Stimulated activated CD8-positive, alpha-beta memory T cell treated with anti-CD3 and anti-CD28 coated beads, Interleukin-4, amount 100 ng/mL, for 24 hours (primary cell): ENCODE measurements at regions not wholly inside any gene's neighbourhood (a gene's known extent, or its start where the extent isn't known, plus 50 kb on each side); places are given as distances from the start of the nearest gene placed in this dataset.
A peak's percentile ranks its signal among the peaks of the same experiment; 100 is the strongest.

ENCODE experiments used
- DNase-seq: peaks from one replicate; pipeline ENCODE4 v3.0.0-alpha.2; 2020; ENCODE audit warnings: low read depth

DNA sequence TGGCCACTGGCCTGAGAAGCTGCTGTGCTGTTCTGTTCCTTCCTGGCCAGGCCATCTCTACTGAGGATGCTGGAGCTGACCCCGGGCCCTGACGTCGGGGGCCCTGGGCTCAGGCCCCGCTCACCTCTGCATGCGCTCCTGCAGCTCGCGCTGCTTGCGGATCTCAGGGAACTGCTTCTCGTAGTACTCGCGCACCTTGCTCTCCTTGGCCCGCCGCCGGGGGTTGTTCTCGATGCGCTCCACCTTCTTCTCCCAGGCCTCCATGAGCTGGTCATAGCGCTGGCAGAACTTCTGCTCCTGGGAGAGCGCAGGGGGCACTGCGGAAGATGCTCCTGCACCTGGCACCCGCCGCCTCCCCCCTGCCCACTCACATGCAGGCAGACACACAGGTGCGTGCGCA, 135.6 kb downstream of the RFLNA start:
- DNase-seq, result no peak

DNA sequence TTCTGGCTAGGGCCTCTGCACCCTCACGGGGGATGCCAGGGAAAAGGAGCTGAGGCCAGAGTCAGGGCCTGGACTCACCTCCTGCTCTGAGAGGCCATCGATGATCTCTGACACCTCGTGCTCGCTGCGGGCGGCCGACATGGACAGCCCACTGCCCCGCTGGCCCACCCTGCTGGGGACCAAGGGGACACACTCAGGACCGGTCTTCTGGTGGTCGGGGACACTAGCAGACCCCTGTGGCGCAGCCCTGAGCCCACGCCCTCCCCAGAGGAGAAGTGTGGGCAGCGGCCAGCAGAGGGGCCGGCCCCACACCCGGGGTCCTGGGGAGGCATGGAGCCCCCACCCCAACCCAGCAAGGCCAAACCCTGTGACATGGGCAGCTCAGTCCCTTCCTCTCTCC, 134.6 kb downstream of the RFLNA start:
- no peak for DNase-seq

DNA sequence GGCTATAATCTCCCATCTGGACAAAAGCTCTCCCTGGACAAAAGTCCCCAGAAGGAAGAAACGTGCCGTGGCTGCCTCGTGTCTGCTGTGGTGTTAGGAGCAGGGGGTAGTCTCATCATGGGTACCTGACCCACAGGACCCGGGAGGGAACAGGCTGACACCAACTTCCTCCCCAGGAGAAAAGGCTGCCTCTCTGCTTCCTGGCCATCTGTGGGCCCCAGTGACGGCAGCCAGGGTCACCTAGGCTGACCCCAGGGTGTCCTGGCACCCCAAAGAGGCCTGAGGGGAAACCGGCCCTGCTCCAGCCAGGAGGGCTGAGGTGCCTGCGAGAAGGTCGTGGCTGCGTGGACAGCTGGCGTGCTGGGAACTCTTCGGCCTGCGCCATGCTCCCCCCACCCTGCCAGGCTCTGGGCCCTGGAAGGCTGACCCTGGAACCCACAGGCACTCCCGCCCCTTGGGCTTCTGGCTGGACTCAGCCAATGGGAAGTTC, 133.9 kb downstream of the RFLNA start:
- DNase-seq, result no peak

DNA sequence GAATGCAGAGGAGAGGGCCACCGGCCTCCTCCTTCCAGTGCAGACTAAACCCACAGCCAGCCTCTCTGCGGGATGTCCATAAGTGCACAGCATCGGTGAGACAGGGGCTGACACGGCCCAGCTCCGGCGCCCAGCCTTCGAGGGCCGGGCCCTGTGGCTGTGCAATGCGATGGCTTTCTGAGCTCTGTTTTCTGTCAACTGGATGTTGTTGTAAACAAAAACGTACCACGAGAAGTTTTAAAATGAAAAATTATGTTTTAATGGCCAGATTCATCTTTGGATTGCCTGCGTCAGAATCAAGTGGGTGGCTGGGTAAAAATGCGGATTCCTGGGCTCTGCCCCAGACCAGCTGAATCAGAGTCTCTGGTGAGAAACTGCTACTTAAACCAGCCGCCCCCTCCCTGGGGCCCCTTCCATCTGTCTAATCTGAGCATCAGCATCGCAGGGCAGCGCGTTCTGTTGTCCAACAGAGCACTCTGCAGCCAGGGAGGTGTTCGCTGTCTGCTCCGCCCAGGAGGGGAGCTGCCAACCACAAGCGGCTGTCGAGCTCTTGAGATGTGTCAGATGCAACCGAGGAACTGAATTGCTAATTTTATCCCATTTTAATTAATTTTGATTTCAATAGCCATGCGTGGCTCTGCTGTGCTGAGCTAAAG, 133.4 kb downstream of the RFLNA start:
- DNase-seq, result no peak

DNA sequence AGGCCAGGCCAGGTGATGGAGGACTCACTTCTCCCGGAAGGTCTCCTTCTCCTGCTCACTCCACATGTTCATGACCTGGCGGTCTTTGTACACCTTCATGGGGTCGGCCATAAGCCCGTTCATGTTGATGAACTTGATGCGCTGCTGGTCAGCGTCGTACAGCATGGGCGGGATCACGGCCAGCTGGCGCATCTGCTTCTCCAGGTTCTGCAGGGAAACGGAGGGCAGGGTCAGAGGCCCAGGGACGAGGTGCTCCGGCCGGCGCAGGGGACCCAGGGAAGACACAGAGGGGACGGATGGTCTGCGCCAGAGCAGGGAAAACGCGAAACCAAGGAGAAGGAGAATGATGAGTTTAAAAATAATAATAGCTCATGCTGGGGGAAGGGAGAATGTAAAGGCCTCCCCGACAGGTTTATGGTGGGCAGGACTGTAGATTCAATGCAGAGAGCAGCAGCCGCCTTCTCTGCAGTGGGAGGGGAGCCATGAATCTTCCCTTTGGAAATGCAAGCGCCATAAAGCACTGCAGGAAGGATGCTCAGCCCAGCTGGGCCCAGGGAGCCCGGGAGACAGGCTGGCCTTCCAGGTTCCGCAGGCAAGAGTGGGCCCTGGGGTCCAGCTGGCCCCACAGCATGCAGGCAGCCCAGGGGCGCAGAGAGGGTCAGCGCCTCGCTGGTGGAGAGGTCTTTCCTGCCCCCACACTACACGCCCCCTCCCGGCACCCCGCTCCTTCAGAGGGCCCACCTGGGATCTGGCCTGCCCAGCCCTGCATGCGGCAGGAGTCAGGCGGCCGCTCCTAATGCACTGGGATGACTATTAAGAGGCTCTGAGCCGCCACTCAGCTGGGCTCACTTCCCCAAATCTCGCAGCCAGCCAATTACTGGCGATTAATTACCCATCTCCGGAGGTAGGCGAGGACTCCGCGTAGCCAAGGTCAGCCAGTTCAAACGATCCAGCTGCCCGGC, 132.0 kb downstream of the RFLNA start:
- no peak for DNase-seq

DNA sequence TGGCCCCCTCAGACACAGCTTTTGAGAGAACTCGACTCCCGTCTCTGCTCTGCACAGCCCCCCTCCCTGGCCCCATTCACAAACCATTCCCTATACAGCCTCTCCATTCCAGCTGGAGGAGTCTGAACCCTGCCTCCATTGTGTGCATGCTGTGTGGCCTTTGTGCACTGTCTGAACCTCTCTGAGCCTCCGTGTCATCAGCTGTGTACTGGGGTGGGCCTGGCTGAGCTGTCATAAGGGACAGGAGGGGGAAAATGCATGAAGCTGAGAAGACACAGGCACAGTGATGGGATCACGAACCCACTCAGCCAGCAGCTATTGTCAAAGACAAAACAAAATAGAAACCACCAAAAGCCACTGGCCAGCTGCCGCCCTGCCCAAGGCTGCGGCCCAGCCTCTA, 130.8 kb downstream of the RFLNA start:
- no peak for DNase-seq

DNA sequence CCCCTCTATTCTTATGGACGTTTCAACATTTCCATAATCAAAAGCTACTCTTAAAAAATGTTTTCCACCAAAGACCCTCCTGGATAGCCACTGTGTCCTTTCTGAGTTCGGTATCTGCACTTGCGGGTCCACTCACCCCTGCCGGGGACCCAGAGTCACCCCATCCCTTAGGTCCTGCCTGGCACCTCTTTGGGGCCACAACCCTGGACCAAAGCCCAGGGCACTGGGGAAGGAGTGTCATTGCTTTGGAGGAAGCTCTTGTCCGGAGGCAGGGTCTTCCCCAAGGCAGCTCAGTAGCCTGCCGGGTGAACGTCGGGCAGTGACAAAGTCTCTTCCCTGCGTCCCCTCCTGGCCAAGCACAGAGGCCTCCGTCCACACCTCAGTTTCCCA, 129.6 kb downstream of the RFLNA start:
- DNase-seq, result no peak

DNA sequence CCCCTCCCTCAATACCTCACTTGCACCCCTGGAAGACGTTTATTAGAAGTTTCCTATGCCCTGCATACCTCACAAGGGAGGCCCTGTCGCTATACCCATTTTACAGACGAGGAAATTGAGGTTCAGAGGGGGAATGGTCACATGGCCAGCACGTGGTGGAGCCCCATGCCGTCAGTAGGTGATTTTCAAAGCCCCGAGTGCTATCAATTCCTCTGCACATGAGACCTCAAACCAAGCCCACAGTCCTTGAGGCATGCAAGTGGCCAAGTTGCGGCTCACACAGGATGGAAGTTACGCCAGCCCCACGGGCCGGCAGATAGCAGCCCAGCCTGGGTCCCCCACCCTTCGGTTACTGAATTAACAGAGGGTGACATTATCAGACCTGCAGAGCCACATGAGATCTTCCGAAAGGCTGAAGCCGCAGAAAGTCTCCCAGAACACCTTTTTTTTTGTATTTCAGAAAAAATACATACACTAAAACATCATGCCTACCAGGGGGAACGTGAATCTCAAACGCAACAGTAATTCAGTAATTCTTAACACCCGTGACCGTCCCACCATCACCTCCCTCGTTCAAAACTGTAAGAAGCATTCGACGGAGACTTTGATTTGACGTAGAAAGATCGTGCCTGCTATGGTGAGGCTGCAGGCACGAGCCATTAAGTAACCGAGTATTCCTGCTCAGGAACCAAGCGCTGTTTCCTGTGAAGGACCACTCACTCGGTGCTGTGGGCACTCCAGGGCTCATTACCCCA, 129.0 kb downstream of the RFLNA start:
- DNase-seq, result peak; percentile 16

DNA sequence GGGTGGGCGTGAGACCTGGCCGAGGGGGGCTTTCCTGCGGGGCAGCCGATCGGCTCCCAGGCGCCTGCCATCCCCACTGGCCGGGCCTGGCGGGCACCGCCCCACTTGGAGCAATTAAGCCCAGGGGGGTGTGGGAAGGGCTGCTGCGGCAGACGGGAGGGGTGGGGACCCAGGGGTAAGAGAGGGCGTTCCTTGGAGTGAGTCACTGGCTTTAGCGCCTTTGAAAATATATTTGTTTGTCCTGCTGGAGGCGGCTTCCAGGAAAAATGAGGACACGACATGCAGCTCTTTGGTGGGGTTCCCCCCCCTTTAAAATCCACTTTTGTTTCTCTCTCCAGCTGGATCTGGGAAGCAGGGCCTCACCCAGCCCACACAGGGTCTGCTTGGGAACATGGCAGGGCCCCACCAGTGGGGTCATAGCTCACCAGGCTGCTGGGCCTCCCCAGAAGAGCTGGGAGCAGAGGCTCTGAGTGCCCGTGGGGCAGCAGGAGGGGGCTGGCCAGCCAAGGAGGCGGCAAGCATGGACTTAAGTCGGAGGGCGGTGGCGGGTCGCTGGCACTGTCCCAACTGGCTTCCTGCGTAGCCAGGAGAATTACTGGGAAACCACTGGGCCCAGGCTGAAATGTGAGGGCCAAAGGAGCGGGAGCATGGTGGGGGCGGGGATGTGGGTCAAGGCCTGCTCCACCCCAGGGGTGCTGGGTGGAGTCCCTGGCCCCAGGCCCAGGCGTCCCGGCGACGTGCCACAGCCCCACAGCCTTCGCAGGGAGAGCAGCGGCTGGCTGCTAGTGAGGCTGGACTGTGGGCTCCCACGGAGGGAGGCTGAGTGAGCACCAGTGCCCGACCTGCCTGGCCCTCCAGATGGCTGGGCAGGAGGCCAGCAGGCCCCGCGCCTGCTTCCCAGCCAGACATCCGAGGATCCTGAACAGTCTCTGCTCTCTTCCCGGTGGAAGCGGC, 128.0 kb downstream of the RFLNA start:
- no peak for DNase-seq

DNA sequence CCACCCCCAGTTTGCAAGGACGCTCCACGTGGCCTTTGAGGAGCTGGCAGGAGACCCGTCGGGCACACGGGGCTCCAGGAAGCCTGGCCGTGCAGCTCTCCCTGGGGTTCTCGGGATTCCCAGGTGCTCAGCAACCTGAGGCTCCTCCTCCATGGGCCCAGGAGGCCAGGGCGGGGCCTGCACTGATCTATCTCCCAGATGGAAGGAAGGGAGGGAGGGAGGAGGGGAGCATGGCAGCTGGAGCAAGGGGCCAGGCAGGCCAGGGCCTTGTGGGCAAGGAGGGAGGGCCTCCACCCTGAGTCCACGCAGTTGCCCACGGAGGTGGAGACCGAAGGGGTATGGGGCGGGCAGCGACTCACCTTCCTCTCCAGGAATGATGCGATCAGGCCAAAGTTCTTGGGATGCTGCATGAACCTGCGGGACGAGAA, 127.3 kb downstream of the RFLNA start:
- DNase-seq, result no peak

DNA sequence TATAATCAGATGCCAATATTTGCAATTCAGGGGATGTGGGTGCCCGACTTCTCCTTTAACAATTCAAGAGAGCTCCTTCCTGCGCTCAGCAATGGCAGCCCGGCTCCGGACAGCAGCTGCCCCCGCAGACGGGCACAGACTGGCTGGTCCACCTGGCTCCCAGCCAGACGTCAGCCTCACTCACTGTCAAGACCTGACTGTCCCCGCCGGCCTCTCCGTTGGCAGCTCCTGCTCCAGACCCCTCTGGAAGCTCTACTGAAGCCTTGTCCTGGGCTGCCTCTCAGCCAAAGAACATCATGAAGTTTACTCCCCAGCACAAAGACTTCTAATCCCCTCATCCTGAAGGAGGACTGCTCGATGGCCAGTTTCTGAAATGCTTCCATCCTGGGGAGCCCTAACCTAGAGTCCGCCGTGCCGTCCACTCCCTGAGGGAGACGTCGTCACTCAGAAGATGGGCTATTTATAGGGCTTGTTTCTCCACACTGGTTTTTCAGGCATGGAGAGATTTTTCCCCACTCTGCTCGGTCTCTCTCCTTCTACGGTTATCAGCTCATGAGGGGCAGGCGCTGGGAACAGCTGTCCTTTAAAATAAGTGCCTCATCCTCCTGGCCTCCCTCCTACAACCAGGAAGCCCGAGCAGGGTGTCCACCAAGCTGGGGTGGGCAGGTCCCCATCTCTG, 126.2 kb downstream of the RFLNA start:
- no peak for DNase-seq

DNA sequence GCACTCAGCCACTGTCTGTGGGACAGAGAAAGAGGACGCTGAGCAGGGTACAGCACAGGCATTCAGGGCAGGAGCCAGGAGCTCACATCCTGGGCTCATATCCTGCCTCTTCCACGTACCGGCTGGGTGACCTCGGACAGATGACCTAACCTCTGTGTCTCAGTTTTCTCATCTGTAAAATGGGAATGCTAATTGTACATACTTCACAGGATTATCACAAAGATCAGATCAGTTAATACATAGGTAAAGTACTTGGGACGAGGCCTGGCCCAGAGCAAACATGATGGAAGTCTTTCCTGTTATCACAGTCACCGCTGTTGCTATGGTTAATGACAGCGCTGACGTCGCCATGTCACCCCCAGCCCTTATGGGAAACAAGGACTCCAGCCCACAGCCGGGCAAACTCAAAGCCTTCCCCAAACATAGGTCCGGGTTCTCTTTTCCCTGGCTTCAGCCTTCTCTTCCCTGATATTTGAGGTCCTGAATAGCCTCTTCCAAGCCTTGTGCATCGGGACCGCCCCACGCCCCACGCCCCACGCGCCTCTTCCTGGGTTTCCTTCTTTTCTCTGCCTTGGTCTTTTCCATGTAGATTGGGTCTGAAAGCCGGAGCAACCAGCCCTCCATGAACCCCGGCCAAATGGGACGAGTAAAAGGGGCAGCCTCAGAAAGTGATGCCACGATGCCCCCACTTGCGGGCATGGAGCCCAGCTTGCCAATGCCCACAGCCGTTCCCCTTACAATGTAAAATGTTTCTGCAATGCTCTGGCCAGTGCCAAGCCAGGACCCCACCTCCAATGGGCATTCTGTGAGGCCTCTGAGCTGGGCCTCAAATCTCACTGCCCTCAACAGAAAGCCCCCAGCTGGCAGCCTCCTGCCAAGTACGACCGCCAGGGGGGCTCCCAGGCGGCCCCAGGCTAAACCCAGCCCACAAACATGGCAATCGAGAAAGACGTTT, 125.4 kb downstream of the RFLNA start:
- DNase-seq, result no peak

DNA sequence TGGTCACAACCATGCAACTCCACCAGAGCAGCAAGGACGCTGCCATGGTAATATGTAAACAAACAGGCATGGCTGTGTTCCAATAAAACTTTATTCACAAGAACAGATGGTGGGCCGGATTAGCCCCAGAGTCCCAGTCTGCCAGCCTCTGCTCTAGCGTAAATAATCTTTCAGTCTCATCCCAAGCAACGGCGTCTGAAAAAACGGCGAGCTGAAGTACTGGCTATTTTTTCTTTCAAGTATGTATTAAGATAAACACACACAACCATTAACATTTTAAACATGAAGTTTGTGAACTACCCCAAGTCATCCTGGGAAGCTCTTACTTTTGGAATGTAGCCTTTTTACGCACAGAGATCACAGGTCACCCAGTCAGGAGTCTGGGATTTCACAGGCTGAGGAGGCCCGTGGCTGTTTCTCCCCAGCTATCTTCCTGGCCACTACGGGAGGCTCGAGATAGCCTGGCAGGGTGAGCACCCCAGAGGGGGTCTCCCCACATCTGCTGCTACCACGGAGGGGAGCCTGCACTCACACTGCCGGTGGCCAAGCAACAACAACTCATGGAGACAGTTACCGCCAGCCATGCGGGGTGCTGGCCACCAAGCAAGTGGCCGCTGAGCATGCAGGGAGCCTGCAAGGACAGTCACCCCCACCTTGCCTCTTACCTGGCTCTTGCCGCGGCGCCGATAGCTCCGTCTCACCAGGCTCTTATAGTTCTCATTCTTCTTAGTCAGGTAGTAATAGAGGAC, 124.6 kb downstream of the RFLNA start:
- DNase-seq, result no peak

DNA sequence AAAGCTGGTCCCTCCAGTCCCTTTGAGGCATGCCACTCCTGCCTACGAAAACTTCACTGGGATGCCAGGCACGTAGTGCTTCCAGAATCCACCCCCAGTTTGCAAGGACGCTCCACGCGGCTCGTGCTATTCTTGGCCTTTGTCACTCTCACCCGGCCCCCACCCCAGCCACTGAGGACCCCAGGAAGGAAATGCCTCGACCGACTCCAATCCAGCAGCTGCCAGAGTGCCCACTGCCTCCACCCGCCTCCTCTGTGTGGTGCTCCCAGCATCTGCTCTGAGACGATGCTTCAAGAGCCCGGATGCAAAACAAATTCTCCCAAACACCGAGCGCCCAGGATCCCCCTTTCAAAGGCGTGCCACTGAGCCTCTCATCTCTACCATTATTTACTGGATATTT, 123.9 kb downstream of the RFLNA start:
- DNase-seq, result no peak

DNA sequence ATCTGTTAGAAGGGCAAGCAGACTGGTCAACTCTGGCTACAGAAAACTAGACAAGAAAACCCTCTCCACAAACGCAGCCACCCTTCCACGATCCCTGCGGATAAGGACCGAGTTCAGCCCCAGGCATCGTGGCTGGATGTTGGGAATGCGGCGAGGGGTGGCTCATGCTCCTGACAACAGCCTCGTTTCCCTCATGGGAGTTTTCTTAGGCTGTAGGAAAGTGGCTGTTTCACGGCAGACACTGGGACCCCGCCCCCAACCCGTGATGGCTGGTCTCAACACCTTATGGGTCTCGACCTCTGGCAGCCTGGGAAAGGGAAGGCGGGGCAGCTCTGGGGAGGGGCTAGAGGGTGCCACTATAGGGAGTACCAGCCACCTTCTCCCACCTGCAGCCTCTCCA, 123.3 kb downstream of the RFLNA start:
- no peak for DNase-seq

DNA sequence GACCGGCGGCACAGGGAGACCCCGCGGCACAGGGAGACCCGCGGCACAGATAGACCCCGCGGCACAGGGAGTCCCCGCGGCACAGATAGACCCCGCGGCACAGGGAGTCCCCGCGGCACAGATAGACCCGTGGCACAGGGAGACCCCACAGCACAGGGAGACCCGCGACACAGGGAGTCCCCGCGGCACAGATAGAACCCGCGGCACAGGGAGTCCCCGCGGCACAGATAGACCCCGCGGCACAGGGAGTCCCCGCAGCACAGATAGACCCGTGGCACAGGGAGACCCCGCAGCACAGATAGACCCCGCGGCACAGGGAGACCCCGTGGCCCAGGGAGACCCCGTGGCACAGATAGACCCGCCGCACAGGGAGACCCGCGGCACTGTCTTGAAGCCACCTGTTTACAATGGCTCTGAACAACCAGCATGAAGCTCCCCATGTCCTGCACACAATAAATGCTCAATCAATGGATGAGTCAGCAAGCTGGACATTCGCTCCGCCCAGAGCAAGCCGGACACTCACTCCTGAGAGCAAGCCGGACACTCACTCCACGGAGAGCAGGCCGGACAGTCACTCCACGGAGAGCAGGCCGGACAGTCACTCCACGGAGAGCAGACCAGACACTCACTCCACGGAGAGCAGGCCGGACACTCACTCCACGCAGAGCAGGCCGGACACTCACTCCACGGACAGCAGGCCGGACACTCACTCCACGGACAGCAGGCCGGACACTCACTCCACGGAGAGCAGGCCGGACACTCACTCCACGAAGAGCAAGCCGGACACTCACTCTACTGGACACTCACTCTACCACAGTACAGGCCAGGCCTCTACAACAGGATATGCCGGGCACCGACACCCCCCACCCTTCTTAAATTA, 121.9 kb downstream of the RFLNA start:
- no peak for DNase-seq

DNA sequence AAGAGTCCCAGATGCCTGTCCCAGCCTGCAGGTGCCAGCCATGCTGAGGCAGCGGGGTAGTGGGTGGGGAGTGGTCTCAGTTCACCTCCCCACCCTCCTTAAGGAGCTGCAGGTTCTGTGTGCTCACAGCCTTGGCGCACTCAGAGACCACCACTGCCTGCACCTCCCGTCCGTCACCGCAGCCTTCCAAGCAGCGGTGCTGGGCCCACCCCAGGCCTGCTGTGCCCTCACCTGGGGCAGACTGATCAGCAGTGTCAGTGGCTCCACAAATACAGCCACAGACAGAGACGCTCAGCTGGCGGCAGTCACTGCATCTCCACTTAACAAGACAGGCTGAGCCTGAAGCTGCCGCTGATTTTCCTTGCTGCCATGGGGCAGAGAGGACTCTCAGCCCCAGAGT, 120.2 kb downstream of the RFLNA start:
- DNase-seq, result no peak

DNA sequence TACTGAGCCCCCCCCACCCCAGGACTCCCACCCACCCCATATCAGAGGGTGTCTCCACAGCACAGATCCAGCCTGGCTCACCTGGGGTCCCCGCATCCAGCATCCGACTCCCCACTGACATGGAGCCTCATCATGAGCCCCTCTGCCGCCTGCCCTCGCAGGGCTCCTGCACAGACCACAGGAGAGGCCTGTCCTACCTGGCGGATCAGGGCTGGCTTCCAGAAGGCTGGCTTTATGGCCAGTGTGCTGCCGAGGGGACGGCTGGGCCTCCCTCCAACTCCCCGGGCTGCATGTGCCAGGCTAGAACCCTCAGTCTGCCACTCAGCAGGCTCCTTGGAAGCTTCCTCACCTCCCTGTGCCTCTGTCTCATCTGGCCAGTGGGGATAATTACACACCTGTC, 119.0 kb downstream of the RFLNA start:
- no peak for DNase-seq
